HG03558 (cell line): ENCODE measurements at regions not wholly inside any gene's neighbourhood (a gene's known extent, or its start where the extent isn't known, plus 50 kb on each side); places are given as distances from the start of the nearest gene placed in this dataset.

Experiments
- ATAC-seq: cut with Tn5 transposase; IDR thresholded peaks from one replicate; pipeline ENCODE4 v1.9.1; 2021; ENCODE audit warnings: moderate number of reproducible peaks; ENCODE audit not compliant: unreplicated experiment; ENCODE audit errors: extremely low read depth

- no peak for ATAC-seq
Measured at GRCh38 chr4:31086756-31087330, 366.7 kb downstream of the PCDH7 start.

GRCh38 chr4:31088600-31089230 is 368.5 kb downstream of the PCDH7 start:
- no peak for ATAC-seq

GRCh38 chr4:31089815-31090214 is 369.6 kb downstream of the PCDH7 start:
- no peak for ATAC-seq

- no peak for ATAC-seq
Measured at GRCh38 chr4:31094474-31094873, 374.3 kb downstream of the PCDH7 start.

GRCh38 chr4:31097999-31098398 is 377.8 kb downstream of the PCDH7 start:
- ATAC-seq: no peak

GRCh38 chr4:31100536-31100935 is 380.4 kb downstream of the PCDH7 start:
- no peak for ATAC-seq

GRCh38 chr4:31104043-31104442 is 383.9 kb downstream of the PCDH7 start:
- no peak for ATAC-seq

- ATAC-seq: no peak
Measured at GRCh38 chr4:31104577-31104976, 384.4 kb downstream of the PCDH7 start.

- ATAC-seq: no peak
Measured at GRCh38 chr4:31106419-31106818, 386.2 kb downstream of the PCDH7 start.

- no peak for ATAC-seq
Measured at GRCh38 chr4:31107362-31107761, 387.2 kb downstream of the PCDH7 start.

GRCh38 chr4:31108762-31109161 is 388.6 kb downstream of the PCDH7 start:
- ATAC-seq: no peak

GRCh38 chr4:31111790-31112189 is 391.6 kb downstream of the PCDH7 start:
- ATAC-seq: no peak

GRCh38 chr4:31114816-31115215 is 394.6 kb downstream of the PCDH7 start:
- no peak for ATAC-seq

GRCh38 chr4:31124008-31124585 is 403.9 kb downstream of the PCDH7 start:
- ATAC-seq: no peak

GRCh38 chr4:31125061-31125460 is 404.9 kb downstream of the PCDH7 start:
- ATAC-seq: no peak

- ATAC-seq: no peak
Measured at GRCh38 chr4:31125496-31125895, 405.3 kb downstream of the PCDH7 start.

GRCh38 chr4:31126881-31127398 is 406.8 kb downstream of the PCDH7 start:
- ATAC-seq: no peak

- no peak for ATAC-seq
Measured at GRCh38 chr4:31130930-31131329, 410.8 kb downstream of the PCDH7 start.

- ATAC-seq: no peak
Measured at GRCh38 chr4:31134720-31135119, 414.6 kb downstream of the PCDH7 start.

- ATAC-seq: no peak
Measured at GRCh38 chr4:31139767-31140166, 419.6 kb downstream of the PCDH7 start.

GRCh38 chr4:31141095-31141831 is 421.1 kb downstream of the PCDH7 start:
- ATAC-seq: no peak
